ENCODE measurements at regions not wholly inside any gene's neighbourhood (a gene's known extent, or its start where the extent isn't known, plus 50 kb on each side); places are given as distances from the start of the nearest gene placed in this dataset.
"Not testable (repeated sequence)": the region's sequence is repeated elsewhere in the genome, so short reads cannot be mapped to it uniquely, and the experiment has no call there.

GRCh38 chr16:75780669-75781068, 54.4 kb upstream of the CPHXL start:
- DNase-seq (ENCODE audit: low read depth), result no peak

GRCh38 chr16:75781683-75782343, 55.5 kb upstream of the CPHXL start:
- no peak for DNase-seq (ENCODE audit: low read depth)

- no peak for DNase-seq (ENCODE audit: low read depth)
These were observed 61.1 kb upstream of the CPHXL start for GRCh38 chr16:75787440-75787839.

- peak; percentile 9 for DNase-seq (ENCODE audit: low read depth)
These were observed 62.9 kb upstream of the CPHXL start for GRCh38 chr16:75789237-75789636.

GRCh38 chr16:75792771-75793492, 66.6 kb upstream of the CPHXL start:
- DNase-seq (ENCODE audit: low read depth), result no peak

GRCh38 chr16:75793641-75794040, 67.4 kb upstream of the CPHXL start:
- no peak for DNase-seq (ENCODE audit: low read depth)

- no peak for DNase-seq (ENCODE audit: low read depth)
These were observed 68.1 kb upstream of the CPHXL start for GRCh38 chr16:75794426-75794825.

GRCh38 chr16:75798714-75799113, 72.4 kb upstream of the CPHXL start:
- no peak for DNase-seq (ENCODE audit: low read depth)

GRCh38 chr16:75801307-75801706, 75.0 kb upstream of the CPHXL start:
- DNase-seq (ENCODE audit: low read depth), result no peak

- DNase-seq (ENCODE audit: low read depth), result no peak
These were observed 77.5 kb upstream of the CPHXL start for GRCh38 chr16:75803753-75804152.

- DNase-seq (ENCODE audit: low read depth), result no peak
These were observed 78.1 kb upstream of the CPHXL start for GRCh38 chr16:75804368-75804767.

GRCh38 chr16:75805946-75806345, 79.7 kb upstream of the CPHXL start:
- no peak for DNase-seq (ENCODE audit: low read depth)

GRCh38 chr16:75806487-75806886, 80.2 kb upstream of the CPHXL start:
- no peak for DNase-seq (ENCODE audit: low read depth)

- no peak for DNase-seq (ENCODE audit: low read depth)
These were observed 84.1 kb upstream of the CPHXL start for GRCh38 chr16:75810342-75810741.

GRCh38 chr16:75811020-75811634, 84.8 kb upstream of the CPHXL start:
- DNase-seq (ENCODE audit: low read depth), result no peak

- DNase-seq (ENCODE audit: low read depth), result no peak
These were observed 92.2 kb upstream of the CPHXL start for GRCh38 chr16:75818491-75818890.

- DNase-seq (ENCODE audit: low read depth), result no peak
These were observed 94.4 kb upstream of the CPHXL start for GRCh38 chr16:75820672-75821071.

- no peak for DNase-seq (ENCODE audit: low read depth)
These were observed 94.8 kb upstream of the CPHXL start for GRCh38 chr16:75821117-75821516.

GRCh38 chr16:75825750-75826149, 99.5 kb upstream of the CPHXL start:
- not testable (repeated sequence) for DNase-seq (ENCODE audit: low read depth)

GRCh38 chr16:75827372-75828038, 101.2 kb upstream of the CPHXL start:
- not testable (repeated sequence) for DNase-seq (ENCODE audit: low read depth)

GRCh38 chr16:75833385-75833784, 107.1 kb upstream of the CPHXL start:
- DNase-seq (ENCODE audit: low read depth), result not testable (repeated sequence)

GRCh38 chr16:75836347-75837010, 110.2 kb upstream of the CPHXL start:
- no peak for DNase-seq (ENCODE audit: low read depth)

All from activated gamma-delta T cell treated with anti-CD3 and anti-CD28 coated beads, Interleukin-2, amount 50 U/mL, for 16 hours (primary cell).